ENCODE measurements at regions not wholly inside any gene's neighbourhood (a gene's known extent, or its start where the extent isn't known, plus 50 kb on each side); places are given as distances from the start of the nearest gene placed in this dataset.

DNA sequence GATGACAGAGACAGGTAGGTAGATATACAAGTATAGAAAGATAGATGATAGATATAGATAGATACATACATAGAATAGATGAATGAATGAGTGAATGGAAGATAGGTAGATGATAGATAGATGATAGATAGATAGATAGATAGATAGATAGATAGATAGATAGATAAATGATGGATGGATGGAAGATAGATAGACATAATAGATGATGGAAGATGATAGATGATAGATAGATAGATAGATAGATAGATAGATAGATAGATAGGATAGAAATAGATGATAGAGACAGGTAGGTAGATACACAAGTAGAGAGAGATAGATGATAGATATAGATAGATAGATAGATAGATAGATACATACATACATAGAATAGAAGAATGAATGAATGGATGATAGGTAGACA lies 510.1 kb upstream of the AUTS2 start:
- Histone ChIP-seq H3K9me3 (ENCODE audit: control insufficient read depth, insufficient read depth, low read depth, low read length) (no peaks in the 10 kb centered on the region; the same call in 1 of the 2 replicates), H3K36me3 (ENCODE audit: control insufficient read depth in 2 of 2, insufficient read depth in 1 of 2, low read length in 2 of 2) (no peaks in the 10 kb centered on the region), H3K27ac (ENCODE audit: extremely low read depth, low read depth, low read length) (no peak overlapping the region), H3K4me1 (ENCODE audit: control insufficient read depth, insufficient read depth, low read length) (no peaks in the 10 kb centered on the region), H3K4me3 (ENCODE audit: low read depth, low read length) (no peak overlapping the region)
- CTCF ChIA-PET, result no interaction called here
- POLR2A ChIA-PET, result no interaction called here
- TF ChIP-seq ZFP69B (tag by site-specific recombination; IDR thresholded peaks at IDR 0.05), result no peak
- no peak for TF ChIP-seq ZNF19 (tag by site-specific recombination; IDR thresholded peaks at IDR 0.05; ENCODE audit: low read depth)
- no peak for TF ChIP-seq ZNF785 (tag by site-specific recombination; IDR thresholded peaks at IDR 0.05)
- no peak for TF ChIP-seq ZNF626 (tag by site-specific recombination; IDR thresholded peaks at IDR 0.05)
- TF ChIP-seq, protein P1, sequence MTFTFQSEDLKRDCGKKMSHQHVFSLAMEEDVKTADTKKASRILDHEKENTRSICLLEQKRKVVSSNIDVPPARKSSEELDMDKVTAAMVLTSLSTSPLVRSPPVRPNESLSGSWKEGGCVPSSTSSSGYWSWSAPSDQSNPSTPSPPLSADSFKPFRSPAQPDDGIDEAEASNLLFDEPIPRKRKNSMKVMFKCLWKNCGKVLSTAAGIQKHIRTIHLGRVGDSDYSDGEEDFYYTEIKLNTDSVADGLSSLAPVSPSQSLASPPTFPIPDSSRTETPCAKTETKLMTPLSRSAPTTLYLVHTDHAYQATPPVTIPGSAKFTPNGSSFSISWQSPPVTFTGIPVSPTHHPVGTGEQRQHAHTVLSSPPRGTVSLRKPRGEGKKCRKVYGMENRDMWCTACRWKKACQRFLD (tag by site-specific recombination; IDR thresholded peaks at IDR 0.05), result no peak
- peak; percentile 23; the same call in 1 of the 2 replicates for TF ChIP-seq ZBTB17 (tag by site-specific recombination; IDR thresholded peaks at IDR 0.05)

DNA sequence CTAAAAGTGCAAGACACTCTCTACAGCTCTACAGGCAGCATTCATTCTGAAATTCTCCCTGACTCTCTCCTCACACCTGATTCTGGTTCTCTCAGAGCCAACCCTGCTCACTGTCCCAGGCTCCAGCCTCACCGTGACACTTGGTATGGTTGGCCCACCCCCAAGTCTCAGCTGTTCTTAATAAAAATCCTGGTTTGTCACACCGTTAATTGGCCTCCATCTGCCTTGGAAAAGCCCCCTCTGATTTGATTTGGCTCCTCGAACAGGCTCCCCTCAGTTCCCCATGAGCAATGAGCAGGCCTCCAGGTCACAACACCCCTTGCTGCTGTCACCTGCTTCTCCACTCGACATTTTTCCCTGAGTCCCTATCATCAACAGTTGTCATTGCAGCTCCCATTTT lies 507.3 kb upstream of the AUTS2 start:
- CTCF ChIA-PET, result no interaction called here
- no peaks in the 10 kb centered on the region for H3K4me1 ChIP-seq (ENCODE audit: control insufficient read depth, insufficient read depth, low read length)
- TF ChIP-seq ZNF654 (tag by site-specific recombination; IDR thresholded peaks at IDR 0.05; ENCODE audit: low read depth) (no peak), ZNF629 (tag by site-specific recombination; IDR thresholded peaks at IDR 0.05) (no peak)
- TF ChIP-seq, protein P2, sequence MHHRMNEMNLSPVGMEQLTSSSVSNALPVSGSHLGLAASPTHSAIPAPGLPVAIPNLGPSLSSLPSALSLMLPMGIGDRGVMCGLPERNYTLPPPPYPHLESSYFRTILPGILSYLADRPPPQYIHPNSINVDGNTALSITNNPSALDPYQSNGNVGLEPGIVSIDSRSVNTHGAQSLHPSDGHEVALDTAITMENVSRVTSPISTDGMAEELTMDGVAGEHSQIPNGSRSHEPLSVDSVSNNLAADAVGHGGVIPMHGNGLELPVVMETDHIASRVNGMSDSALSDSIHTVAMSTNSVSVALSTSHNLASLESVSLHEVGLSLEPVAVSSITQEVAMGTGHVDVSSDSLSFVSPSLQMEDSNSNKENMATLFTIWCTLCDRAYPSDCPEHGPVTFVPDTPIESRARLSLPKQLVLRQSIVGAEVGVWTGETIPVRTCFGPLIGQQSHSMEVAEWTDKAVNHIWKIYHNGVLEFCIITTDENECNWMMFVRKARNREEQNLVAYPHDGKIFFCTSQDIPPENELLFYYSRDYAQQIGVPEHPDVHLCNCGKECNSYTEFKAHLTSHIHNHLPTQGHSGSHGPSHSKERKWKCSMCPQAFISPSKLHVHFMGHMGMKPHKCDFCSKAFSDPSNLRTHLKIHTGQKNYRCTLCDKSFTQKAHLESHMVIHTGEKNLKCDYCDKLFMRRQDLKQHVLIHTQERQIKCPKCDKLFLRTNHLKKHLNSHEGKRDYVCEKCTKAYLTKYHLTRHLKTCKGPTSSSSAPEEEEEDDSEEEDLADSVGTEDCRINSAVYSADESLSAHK (tag by site-specific recombination; IDR thresholded peaks at IDR 0.05), result no peak
- no peaks in the 10 kb centered on the region for H3K36me3 ChIP-seq (ENCODE audit: control insufficient read depth in 2 of 2, insufficient read depth in 1 of 2, low read length in 2 of 2)
- H3K4me3 ChIP-seq (ENCODE audit: low read depth, low read length), result no peak overlapping the region
- POLR2A ChIA-PET, result no interaction called here
- H3K27ac ChIP-seq (ENCODE audit: extremely low read depth, low read depth, low read length), result no peak overlapping the region
- H3K9me3 ChIP-seq (ENCODE audit: control insufficient read depth, insufficient read depth, low read depth, low read length), result no peaks in the 10 kb centered on the region; the same call in 1 of the 2 replicates

DNA sequence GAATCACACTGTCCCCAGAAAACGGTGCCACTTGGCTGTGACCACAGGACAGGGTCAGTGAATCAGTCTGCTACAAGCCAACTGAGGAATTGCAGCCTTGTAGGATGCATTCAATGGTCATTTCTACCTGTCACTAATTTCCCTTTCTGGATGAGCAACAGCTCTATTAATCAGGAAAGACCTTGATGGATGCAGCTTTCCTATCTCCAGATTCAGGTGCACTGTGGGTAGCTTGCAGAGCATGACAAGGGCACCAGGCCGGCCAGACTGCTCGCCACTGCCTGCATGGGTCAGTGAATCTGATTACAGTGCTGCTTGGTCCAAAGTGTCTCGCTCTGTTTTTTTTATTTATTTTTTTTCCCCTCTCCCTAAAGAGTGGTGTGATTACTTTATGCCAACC lies 506.8 kb upstream of the AUTS2 start:
- POLR2A ChIA-PET, result no interaction called here
- no peaks in the 10 kb centered on the region for H3K36me3 ChIP-seq (ENCODE audit: control insufficient read depth in 2 of 2, insufficient read depth in 1 of 2, low read length in 2 of 2)

DNA sequence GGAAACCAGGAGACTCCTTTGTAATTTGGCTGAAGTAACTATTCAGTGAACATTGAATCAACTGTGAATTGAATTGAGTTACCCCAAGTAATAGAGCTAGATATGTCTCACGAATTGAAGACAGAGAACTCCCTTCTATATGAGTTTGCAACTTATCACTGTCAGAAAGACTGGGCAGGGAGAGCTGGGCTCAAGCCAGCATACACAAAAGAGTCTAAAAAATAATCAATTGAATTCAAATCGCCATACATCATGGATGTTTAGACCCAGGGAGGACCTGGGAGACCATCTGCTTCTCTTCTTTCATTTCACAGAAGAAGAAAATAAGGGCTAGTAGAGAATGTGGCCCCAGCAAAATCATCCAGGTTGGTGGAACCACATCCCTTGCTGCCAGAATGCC lies 503.1 kb upstream of the AUTS2 start:
- ChIA-PET CTCF (no interaction called here), POLR2A (no interaction called here)
- Histone ChIP-seq H3K36me3 (ENCODE audit: control insufficient read depth in 2 of 2, insufficient read depth in 1 of 2, low read length in 2 of 2) (no peaks in the 10 kb centered on the region), H3K9me3 (ENCODE audit: control insufficient read depth, insufficient read depth, low read depth, low read length) (no peaks in the 10 kb centered on the region; the same call in 1 of the 2 replicates), H3K4me3 (ENCODE audit: low read depth, low read length) (no peak overlapping the region), H3K27ac (ENCODE audit: extremely low read depth, low read depth, low read length) (no peak overlapping the region), H3K4me1 (ENCODE audit: control insufficient read depth, insufficient read depth, low read length) (no peaks in the 10 kb centered on the region)
- TF ChIP-seq ZNF16 (tag by site-specific recombination; IDR thresholded peaks at IDR 0.05; ENCODE audit: low read depth), result no peak
- no peak for TF ChIP-seq ZNF350 (tag by site-specific recombination; IDR thresholded peaks at IDR 0.05)
- TF ChIP-seq, protein P3, sequence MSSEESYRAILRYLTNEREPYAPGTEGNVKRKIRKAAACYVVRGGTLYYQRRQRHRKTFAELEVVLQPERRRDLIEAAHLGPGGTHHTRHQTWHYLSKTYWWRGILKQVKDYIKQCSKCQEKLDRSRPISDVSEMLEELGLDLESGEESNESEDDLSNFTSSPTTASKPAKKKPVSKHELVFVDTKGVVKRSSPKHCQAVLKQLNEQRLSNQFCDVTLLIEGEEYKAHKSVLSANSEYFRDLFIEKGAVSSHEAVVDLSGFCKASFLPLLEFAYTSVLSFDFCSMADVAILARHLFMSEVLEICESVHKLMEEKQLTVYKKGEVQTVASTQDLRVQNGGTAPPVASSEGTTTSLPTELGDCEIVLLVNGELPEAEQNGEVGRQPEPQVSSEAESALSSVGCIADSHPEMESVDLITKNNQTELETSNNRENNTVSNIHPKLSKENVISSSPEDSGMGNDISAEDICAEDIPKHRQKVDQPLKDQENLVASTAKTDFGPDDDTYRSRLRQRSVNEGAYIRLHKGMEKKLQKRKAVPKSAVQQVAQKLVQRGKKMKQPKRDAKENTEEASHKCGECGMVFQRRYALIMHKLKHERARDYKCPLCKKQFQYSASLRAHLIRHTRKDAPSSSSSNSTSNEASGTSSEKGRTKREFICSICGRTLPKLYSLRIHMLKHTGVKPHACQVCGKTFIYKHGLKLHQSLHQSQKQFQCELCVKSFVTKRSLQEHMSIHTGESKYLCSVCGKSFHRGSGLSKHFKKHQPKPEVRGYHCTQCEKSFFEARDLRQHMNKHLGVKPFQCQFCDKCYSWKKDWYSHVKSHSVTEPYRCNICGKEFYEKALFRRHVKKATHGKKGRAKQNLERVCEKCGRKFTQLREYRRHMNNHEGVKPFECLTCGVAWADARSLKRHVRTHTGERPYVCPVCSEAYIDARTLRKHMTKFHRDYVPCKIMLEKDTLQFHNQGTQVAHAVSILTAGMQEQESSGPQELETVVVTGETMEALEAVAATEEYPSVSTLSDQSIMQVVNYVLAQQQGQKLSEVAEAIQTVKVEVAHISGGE (tag by site-specific recombination; conservative IDR thresholded peaks at IDR 0.05; ENCODE audit: low read depth), result no peak
- TF ChIP-seq HOXD13 (CRISPR knock-in tag; IDR thresholded peaks at IDR 0.05; ENCODE audit: borderline replicate concordance), result no peak

More for the DNA sequence above, 506.8 kb upstream of the AUTS2 start:
- Histone ChIP-seq H3K27ac (ENCODE audit: extremely low read depth, low read depth, low read length) (no peak overlapping the region), H3K9me3 (ENCODE audit: control insufficient read depth, insufficient read depth, low read depth, low read length) (no peaks in the 10 kb centered on the region; the same call in 1 of the 2 replicates), H3K4me1 (ENCODE audit: control insufficient read depth, insufficient read depth, low read length) (no peaks in the 10 kb centered on the region), H3K4me3 (ENCODE audit: low read depth, low read length) (no peak overlapping the region)
- CTCF ChIA-PET, result no interaction called here
- TF ChIP-seq HOXC10 (CRISPR knock-in tag; IDR thresholded peaks at IDR 0.05), result no peak

Data from HEK293 (cell line).